Upper lobe of left lung (tissue), 4 donors: ENCODE measurements at regions not wholly inside any gene's neighbourhood (a gene's known extent, or its start where the extent isn't known, plus 50 kb on each side); places are given as distances from the start of the nearest gene placed in this dataset.

ENCODE experiments used
- POLR2A ChIP-seq, 4 donors: fragments of 450-650 bp; IDR thresholded peaks; one replicate each; pipeline ENCODE4 v1.5.1; 2016 to 2017; ENCODE audit warnings: antibody characterized with exemption in 4 of 4, mild to moderate bottlenecking in 2 of 4
- POLR2AphosphoS5 ChIP-seq, 2 donors: sonication (generic); formaldehyde crosslinking; IDR thresholded peaks; one replicate each; pipeline ENCODE4 v1.5.1; 2017; ENCODE audit warnings: antibody characterized with exemption in 2 of 2
- TF ChIP-seq, protein P1 (sequence below), 6 experiments: fragments of 450-650 bp in 4 of 6; fragments of 200-600 bp in 2 of 6; sonication (generic) in 2 of 6; IDR thresholded peaks; one replicate each; pipeline ENCODE4 v1.5.1; 2016 to 2019; ENCODE audit warnings: antibody characterized with exemption in 6 of 6

DNA sequence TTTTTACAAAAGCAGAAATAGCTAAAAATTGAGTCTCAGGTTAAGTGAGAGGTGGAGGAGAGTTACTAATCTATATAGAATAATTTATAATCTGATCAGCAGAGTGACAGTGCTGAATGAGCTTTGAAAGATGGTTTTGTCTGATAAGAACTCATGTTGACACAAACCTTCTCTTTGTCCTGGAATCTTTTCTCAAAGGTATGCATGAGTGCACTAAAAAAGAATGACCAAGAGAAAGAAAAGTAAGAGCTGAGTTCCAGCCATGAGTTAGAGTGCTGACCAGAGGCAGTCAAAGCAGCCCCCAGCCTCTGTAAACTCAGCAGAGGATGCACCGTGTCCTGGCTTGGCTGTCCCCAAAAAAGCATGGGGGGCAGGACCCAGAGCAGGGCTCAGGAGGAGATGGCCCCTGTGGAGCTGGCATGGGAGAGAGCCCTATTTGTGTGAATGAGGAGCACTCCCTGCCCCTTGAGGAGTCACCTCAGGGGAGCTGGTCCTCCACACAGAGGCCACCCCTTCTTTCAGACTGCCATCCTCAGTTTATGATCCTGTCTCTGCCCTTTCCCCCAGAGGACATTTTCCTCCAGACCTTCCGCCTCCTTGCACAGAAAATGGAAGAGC is 129.8 kb downstream of the SEC23A start:
- TF ChIP-seq, protein P1, sequence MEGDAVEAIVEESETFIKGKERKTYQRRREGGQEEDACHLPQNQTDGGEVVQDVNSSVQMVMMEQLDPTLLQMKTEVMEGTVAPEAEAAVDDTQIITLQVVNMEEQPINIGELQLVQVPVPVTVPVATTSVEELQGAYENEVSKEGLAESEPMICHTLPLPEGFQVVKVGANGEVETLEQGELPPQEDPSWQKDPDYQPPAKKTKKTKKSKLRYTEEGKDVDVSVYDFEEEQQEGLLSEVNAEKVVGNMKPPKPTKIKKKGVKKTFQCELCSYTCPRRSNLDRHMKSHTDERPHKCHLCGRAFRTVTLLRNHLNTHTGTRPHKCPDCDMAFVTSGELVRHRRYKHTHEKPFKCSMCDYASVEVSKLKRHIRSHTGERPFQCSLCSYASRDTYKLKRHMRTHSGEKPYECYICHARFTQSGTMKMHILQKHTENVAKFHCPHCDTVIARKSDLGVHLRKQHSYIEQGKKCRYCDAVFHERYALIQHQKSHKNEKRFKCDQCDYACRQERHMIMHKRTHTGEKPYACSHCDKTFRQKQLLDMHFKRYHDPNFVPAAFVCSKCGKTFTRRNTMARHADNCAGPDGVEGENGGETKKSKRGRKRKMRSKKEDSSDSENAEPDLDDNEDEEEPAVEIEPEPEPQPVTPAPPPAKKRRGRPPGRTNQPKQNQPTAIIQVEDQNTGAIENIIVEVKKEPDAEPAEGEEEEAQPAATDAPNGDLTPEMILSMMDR (IDR thresholded peaks at IDR 0.05), result no peak
- no peak for TF ChIP-seq POLR2AphosphoS5 (IDR thresholded peaks at IDR 0.05)
- no peak for TF ChIP-seq POLR2A (IDR thresholded peaks at IDR 0.05)
